Coronary artery (tissue), 2 donors: ENCODE measurements at regions not wholly inside any gene's neighbourhood (a gene's known extent, or its start where the extent isn't known, plus 50 kb on each side); places are given as distances from the start of the nearest gene placed in this dataset.

Experiments
- DNase-seq: peaks from one replicate; pipeline ENCODE4 v3.0.0-alpha.2; 2017; ENCODE audit warnings: low spot score
- H3K27ac ChIP-seq, 2 donors: fragments of 200-600 bp; sonication (generic); one replicate each; pipeline ENCODE4 v1.5.1; 2016 to 2019
- H3K4me3 ChIP-seq: fragments of 200-600 bp; sonication (generic); 2 replicates; pipeline ENCODE4 v1.5.1; 2016; ENCODE audit warnings: mild to moderate bottlenecking, moderate library complexity
- CTCF ChIP-seq: fragments of 200-600 bp; sonication (generic); IDR thresholded peaks from one replicate; pipeline ENCODE4 v1.5.1; 2019; ENCODE audit warnings: antibody characterized with exemption

DNA sequence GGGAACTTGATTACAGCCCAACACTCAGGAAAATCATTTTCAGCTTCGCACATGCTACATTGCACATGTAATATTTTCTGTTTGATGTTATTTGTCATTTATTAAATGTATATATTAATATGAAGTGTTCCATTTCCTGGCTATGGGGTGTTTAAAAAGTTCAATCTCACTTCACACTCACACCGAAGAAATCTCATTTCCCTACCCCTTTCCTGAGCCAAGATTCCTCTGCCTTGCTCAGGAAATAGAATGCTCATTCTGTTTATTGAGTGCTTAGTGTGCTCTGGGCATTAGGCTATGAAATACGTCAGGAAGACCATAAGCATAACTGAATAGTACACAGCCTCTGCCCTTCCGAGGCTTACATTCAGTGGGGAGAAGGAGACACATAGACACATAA, 331.9 kb upstream of the TSHZ3 start:
- no peak for TF ChIP-seq CTCF
- no peak overlapping the region for H3K27ac ChIP-seq
- DNase-seq: no peak
- H3K4me3 ChIP-seq: no peak overlapping the region

GRCh38 chr19:31693131-31693932, 344.1 kb upstream of the TSHZ3 start:
- Histone ChIP-seq H3K4me3 (no peak overlapping the region), H3K27ac (no peak overlapping the region)
- no peak for TF ChIP-seq CTCF
- DNase-seq: no peak

DNA sequence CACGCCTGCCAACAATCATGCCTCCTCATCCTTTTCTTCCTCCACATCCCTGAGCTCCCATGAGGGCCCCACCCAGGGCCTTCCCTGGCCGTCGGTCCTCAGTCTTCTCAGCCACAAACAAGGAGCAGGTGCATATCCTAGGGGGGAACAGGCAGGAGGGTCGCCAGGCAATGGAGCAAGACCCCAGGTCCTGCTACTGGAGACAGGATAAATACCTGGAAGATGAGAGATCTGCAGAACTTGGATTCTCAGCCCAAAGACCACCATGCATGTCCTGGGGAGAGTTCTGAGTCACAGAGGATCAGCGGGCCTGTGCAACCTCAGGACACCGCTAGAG, 344.7 kb upstream of the TSHZ3 start:
- DNase-seq: no peak
- no peak overlapping the region for H3K27ac ChIP-seq
- no peak overlapping the region for H3K4me3 ChIP-seq
- TF ChIP-seq CTCF: no peak

GRCh38 chr19:31694761-31695160, 345.5 kb upstream of the TSHZ3 start:
- TF ChIP-seq CTCF: no peak
- H3K27ac ChIP-seq: no peak overlapping the region
- no peak for DNase-seq
- H3K4me3 ChIP-seq: no peak overlapping the region

DNA sequence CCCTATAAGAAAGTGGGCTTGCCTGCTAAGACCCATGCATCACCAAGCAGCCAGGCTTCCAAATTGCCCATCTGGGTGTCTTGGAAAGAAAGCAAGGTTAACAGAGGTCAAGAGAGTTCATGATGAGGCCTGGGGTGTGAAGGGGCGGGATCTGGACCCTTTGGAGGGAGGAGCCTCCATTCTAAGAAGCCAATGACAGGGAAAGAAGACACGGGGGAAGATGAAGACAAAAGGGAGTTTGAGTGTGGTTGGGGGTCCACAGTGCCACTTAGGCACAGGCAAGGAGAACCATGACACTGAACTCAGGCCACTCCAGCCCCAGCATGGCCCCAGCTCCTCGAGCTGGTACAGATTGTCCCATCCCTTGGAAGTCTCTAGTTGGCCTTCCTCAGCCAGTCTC, 350.2 kb upstream of the TSHZ3 start:
- DNase-seq: no peak
- no peak overlapping the region for H3K27ac ChIP-seq
- TF ChIP-seq CTCF: no peak

DNA sequence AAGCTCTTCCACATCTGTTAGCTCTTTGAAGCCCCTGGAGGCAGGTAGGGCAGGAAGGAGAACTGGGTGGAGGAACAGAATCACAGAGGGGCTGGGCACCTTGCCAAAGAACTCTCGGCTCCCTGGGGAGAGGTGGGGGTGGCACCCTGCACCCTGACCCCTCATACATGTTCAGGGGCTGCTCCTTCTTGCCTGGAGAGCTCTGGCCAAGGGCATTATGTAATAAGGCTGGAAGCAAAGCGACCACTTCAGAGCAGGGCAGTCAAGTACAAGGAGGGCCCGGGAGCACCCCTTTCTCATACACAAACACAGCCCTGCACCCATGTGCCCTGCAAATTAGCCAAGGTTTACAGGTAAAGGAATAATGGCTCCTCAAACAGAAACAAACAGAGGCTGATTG, 351.9 kb upstream of the TSHZ3 start:
- TF ChIP-seq CTCF: no peak
- Histone ChIP-seq H3K4me3 (no peak overlapping the region), H3K27ac (no peak overlapping the region)
- no peak for DNase-seq

More for the DNA sequence above, 350.2 kb upstream of the TSHZ3 start:
- H3K4me3 ChIP-seq: no peak overlapping the region

GRCh38 chr19:31705656-31706055, 356.4 kb upstream of the TSHZ3 start:
- Histone ChIP-seq H3K4me3 (no peak overlapping the region), H3K27ac (no peak overlapping the region)
- DNase-seq: no peak
- TF ChIP-seq CTCF: no peak
